OCI-LY1 (cell line): ENCODE measurements at regions not wholly inside any gene's neighbourhood (a gene's known extent, or its start where the extent isn't known, plus 50 kb on each side); places are given as distances from the start of the nearest gene placed in this dataset.

ENCODE experiments used
- EZH2 ChIP-seq: fragments of 200-600 bp; sonication (generic), shearing (Covaris generic); IDR thresholded peaks from 2 replicates; pipeline ENCODE4 v1.8.0; 2017; ENCODE audit warnings: borderline replicate concordance, mixed run types, mild to moderate bottlenecking, antibody characterized with exemption, low read length, moderate library complexity, mixed read lengths
- TF ChIP-seq, protein P1 (sequence below): fragments of 200-600 bp; sonication (generic), shearing (Covaris generic); IDR thresholded peaks from 2 replicates; pipeline ENCODE4 v1.5.1; 2017; ENCODE audit warnings: mild to moderate bottlenecking, antibody characterized with exemption, low read length, moderate library complexity, mixed read lengths

DNA sequence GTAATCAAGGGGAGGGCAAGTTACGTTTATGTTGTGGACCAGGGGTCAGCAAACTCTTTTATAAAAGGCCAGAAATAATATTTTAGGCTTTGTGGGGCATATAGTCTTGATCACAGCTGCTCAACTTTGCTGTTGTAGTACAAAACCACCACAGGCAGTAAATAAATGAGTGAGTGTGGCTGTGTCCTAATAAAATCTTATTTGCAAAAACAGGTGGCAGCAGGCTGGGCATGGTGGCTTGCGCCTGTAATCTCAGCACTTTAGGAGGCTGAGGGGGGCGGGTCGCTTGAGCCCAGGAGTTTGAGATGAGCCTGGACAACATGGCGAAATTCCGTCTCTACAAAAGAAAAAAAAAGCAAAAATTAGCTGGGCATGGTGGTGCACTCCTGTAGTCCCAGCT is 57.9 kb upstream of the NUP160 start:
- TF ChIP-seq, protein P1, sequence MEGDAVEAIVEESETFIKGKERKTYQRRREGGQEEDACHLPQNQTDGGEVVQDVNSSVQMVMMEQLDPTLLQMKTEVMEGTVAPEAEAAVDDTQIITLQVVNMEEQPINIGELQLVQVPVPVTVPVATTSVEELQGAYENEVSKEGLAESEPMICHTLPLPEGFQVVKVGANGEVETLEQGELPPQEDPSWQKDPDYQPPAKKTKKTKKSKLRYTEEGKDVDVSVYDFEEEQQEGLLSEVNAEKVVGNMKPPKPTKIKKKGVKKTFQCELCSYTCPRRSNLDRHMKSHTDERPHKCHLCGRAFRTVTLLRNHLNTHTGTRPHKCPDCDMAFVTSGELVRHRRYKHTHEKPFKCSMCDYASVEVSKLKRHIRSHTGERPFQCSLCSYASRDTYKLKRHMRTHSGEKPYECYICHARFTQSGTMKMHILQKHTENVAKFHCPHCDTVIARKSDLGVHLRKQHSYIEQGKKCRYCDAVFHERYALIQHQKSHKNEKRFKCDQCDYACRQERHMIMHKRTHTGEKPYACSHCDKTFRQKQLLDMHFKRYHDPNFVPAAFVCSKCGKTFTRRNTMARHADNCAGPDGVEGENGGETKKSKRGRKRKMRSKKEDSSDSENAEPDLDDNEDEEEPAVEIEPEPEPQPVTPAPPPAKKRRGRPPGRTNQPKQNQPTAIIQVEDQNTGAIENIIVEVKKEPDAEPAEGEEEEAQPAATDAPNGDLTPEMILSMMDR = no peak
- TF ChIP-seq EZH2 = no peak
